Adrenal gland (tissue), 9 donors: ENCODE measurements at regions not wholly inside any gene's neighbourhood (a gene's known extent, or its start where the extent isn't known, plus 50 kb on each side); places are given as distances from the start of the nearest gene placed in this dataset.

Experiments
- DNase-seq, 7 donors: peaks; one replicate each; pipeline ENCODE4 v3.0.0-alpha.2; 2019 to 2020
- H3K27ac ChIP-seq, 5 donors: fragments of 200-600 bp; sonication (generic) in 4 of 5; 1 replicate in 3 of 5; 2 replicates in 2 of 5; pipeline versions ENCODE4 v1.5.1 to v1.8.0; 2016 to 2020; ENCODE audit warnings: mild to moderate bottlenecking in 1 of 5
- H3K27me3 ChIP-seq: fragments of 200-600 bp; 2 replicates; pipeline ENCODE4 v1.8.0; 2021
- H3K36me3 ChIP-seq, 2 donors: fragments of 200-600 bp; replicated peaks in 1 of 2; 1 replicate in 1 of 2; 2 replicates in 1 of 2; pipeline versions ENCODE4 v1.5.1 to v1.8.0; 2018 to 2022
- H3K4me1 ChIP-seq, 2 donors: fragments of 200-600 bp; replicated peaks in 1 of 2; 1 replicate in 1 of 2; 2 replicates in 1 of 2; pipeline versions ENCODE4 v1.5.1 to v1.8.0; 2018 to 2021
- H3K4me3 ChIP-seq, 4 donors: fragments of 200-600 bp; sonication (generic) in 3 of 4; one replicate each; pipeline ENCODE4 v1.5.1; 2016 to 2018
- H3K9me3 ChIP-seq, 3 donors: fragments of 200-600 bp; sonication (generic) in 1 of 3; replicated peaks in 1 of 3; 1 replicate in 2 of 3; 2 replicates in 1 of 3; pipeline versions ENCODE4 v1.5.1 to v1.8.0; 2016 to 2021
- POLR2A ChIP-seq, 2 donors: fragments of 450-650 bp; IDR thresholded peaks; one replicate each; pipeline ENCODE4 v1.6.1; 2017; ENCODE audit warnings: antibody characterized with exemption in 2 of 2, mild to moderate bottlenecking in 2 of 2, moderate library complexity in 1 of 2
- WGBS, 4 donors: extraction: QIAGEN DNeasy Blood & Tissue Kit in 2 of 4; methylation state at CpG; one replicate each; pipeline versions ENCODE4 v1.1.5 to v1.1.7; 2013 to 2017; 5-methylcytosine and 5-hydroxymethylcytosine counted together
- intact Hi-C, 2 donors: fragments of 100-400 bp; cut with DNase I; formaldehyde crosslinking; loops; one replicate each; pipeline versions ENCODE4 v1.14.1 to v1.15.0; 2022 to 2023
- TF ChIP-seq, protein P1 (sequence below), 6 experiments: fragments of 450-650 bp in 4 of 6; fragments of 200-600 bp in 2 of 6; sonication (generic) in 1 of 6; IDR thresholded peaks; 1 replicate in 5 of 6; 2 replicates in 1 of 6; pipeline versions ENCODE4 v1.5.1 to v1.8.0; 2016 to 2021; ENCODE audit warnings: antibody characterized with exemption in 6 of 6, mild to moderate bottlenecking in 2 of 6, moderate library complexity in 1 of 6
- donor health status: healthy with polysubstance abuse.
- donor health status: Bipolar disorder and iron deficiency.
- donor health status: DM: yes; HTN: yes; CAD: no.
- donor health status: DM: no; HTN: no; CAD: no.
- donor health status: DM: no; HTN: no; CAD: no.

DNA sequence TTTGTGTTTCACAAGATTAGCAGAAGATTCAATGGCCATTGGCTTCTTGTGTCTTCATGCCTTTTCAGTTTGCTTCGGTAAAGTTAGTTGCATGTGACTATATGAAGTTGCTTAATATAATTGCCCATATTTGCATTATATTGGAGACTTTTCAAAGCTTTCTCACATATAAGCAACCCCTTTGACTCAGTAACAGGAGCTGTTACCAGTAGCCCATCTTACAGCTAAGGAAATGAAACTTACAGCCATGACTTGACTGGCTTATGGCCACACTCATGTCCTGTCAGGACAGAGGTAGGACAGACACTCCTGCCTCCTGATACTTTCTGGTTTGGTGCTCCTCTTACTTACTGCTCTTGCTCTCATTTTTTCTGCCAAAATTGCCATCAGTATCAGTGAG lies 1082.1 kb downstream of the BCL11B start:
- no peak overlapping the region for H3K4me3 ChIP-seq

DNA sequence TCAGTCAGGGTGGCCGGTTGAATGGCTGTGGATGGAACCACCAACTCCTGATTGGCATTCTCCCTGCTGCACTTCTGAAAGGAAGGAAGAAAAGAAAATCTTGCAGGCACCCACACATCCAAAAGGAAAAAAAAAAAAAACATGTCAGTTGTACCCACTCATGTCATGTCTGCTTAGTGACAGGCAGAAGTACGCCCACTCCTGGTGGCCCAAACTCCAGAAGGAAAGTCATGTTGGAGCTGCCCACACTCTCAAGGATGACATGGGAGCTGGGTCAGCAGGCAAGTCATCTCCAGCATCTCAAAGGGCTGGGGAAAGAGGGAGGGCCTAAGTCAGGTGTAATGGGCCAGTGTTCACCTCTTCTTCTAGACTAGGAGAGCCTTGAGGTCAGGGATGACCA lies 1079.1 kb downstream of the BCL11B start:
- H3K36me3 ChIP-seq, result no peaks in the 10 kb centered on the region
- H3K27me3 ChIP-seq, result no peaks in the 10 kb centered on the region
- TF ChIP-seq, protein P1, sequence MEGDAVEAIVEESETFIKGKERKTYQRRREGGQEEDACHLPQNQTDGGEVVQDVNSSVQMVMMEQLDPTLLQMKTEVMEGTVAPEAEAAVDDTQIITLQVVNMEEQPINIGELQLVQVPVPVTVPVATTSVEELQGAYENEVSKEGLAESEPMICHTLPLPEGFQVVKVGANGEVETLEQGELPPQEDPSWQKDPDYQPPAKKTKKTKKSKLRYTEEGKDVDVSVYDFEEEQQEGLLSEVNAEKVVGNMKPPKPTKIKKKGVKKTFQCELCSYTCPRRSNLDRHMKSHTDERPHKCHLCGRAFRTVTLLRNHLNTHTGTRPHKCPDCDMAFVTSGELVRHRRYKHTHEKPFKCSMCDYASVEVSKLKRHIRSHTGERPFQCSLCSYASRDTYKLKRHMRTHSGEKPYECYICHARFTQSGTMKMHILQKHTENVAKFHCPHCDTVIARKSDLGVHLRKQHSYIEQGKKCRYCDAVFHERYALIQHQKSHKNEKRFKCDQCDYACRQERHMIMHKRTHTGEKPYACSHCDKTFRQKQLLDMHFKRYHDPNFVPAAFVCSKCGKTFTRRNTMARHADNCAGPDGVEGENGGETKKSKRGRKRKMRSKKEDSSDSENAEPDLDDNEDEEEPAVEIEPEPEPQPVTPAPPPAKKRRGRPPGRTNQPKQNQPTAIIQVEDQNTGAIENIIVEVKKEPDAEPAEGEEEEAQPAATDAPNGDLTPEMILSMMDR (IDR thresholded peaks at IDR 0.05), result no peak
- TF ChIP-seq POLR2A (IDR thresholded peaks at IDR 0.05), result no peak
- DNase-seq, result no peak
- no peak overlapping the region for H3K27ac ChIP-seq
- H3K4me1 ChIP-seq, result no peaks in the 10 kb centered on the region
- H3K4me3 ChIP-seq, result no peak overlapping the region
- H3K9me3 ChIP-seq, result no peaks in the 10 kb centered on the region
- WGBS, 4 donors, result 71 to 89% (median 82%) methylated on average over 2 of the region's 2 CpGs
- intact Hi-C loops, result no loop called here

More for the DNA sequence above, 1082.1 kb downstream of the BCL11B start:
- Histone ChIP-seq H3K27me3 (peaks cover 5% of the 10 kb centered on the region), H3K9me3 (no peaks in the 10 kb centered on the region), H3K36me3 (no peaks in the 10 kb centered on the region), H3K27ac (no peak overlapping the region), H3K4me1 (no peaks in the 10 kb centered on the region)
- WGBS, 4 donors, result 95 to 100% (median 97%) methylated on average over 1 of the region's 1 CpG
- TF ChIP-seq, protein P1 (IDR thresholded peaks at IDR 0.05), result no peak
- TF ChIP-seq POLR2A (IDR thresholded peaks at IDR 0.05), result no peak
- DNase-seq, result no peak
- intact Hi-C loops, result no loop called here

- no peaks in the 10 kb centered on the region for H3K4me1 ChIP-seq
- DNase-seq, result no peak
- 59 to 81% (median 64%) methylated on average over 1 to 2 of the region's 2 CpGs for WGBS, 4 donors
- H3K4me3 ChIP-seq, result no peak overlapping the region
- H3K36me3 ChIP-seq, result no peaks in the 10 kb centered on the region
- intact Hi-C loops, result no loop called here
- H3K27ac ChIP-seq, result no peak overlapping the region
- no peak for TF ChIP-seq POLR2A (IDR thresholded peaks at IDR 0.05)
- TF ChIP-seq, protein P1 (IDR thresholded peaks at IDR 0.05), result no peak
- no peaks in the 10 kb centered on the region for H3K27me3 ChIP-seq
- H3K9me3 ChIP-seq, result no peaks in the 10 kb centered on the region
These were observed 1077.2 kb downstream of the BCL11B start for GRCh38 chr14:98194821-98195220.

GRCh38 chr14:98195256-98195655 lies 1076.7 kb downstream of the BCL11B start:
- Histone ChIP-seq H3K36me3 (no peaks in the 10 kb centered on the region), H3K4me3 (no peak overlapping the region), H3K27ac (no peak overlapping the region), H3K27me3 (no peaks in the 10 kb centered on the region), H3K9me3 (no peaks in the 10 kb centered on the region), H3K4me1 (no peaks in the 10 kb centered on the region)
- intact Hi-C loops, result no loop called here
- no peak for DNase-seq
- no peak for TF ChIP-seq POLR2A (IDR thresholded peaks at IDR 0.05)
- TF ChIP-seq, protein P1 (IDR thresholded peaks at IDR 0.05), result no peak
- WGBS, 4 donors, result 53 to 62% (median 60%) methylated on average over 3 of the region's 3 CpGs
